ENCODE measurements at regions not wholly inside any gene's neighbourhood (a gene's known extent, or its start where the extent isn't known, plus 50 kb on each side); places are given as distances from the start of the nearest gene placed in this dataset.

- H3K4me3 ChIP-seq (ENCODE audit: low read depth, low read length) = no peak overlapping the region
- H3K36me3 ChIP-seq = no peaks in the 10 kb centered on the region
- no peaks in the 10 kb centered on the region for H3K9me3 ChIP-seq
- DNase-seq = no peak
- no peak for TF ChIP-seq CTCF (IDR thresholded peaks at IDR 0.05; ENCODE audit: low read depth, low read length)
- no peaks in the 10 kb centered on the region for H3K4me1 ChIP-seq
- no peaks in the 10 kb centered on the region for H3K27me3 ChIP-seq
Observed at GRCh38 chr3:34599595-34599994, 801.2 kb downstream of the PDCD6IP start.

GRCh38 chr3:34619990-34620389, 821.6 kb downstream of the PDCD6IP start:
- Histone ChIP-seq H3K27me3 (no peaks in the 10 kb centered on the region), H3K4me3 (ENCODE audit: low read depth, low read length) (no peak overlapping the region), H3K36me3 (no peaks in the 10 kb centered on the region), H3K4me1 (no peaks in the 10 kb centered on the region), H3K9me3 (no peaks in the 10 kb centered on the region)
- no peak for TF ChIP-seq CTCF (IDR thresholded peaks at IDR 0.05; ENCODE audit: low read depth, low read length)
- no peak for DNase-seq

GRCh38 chr3:34626699-34627098, 828.3 kb downstream of the PDCD6IP start:
- no peaks in the 10 kb centered on the region for H3K27me3 ChIP-seq
- no peak overlapping the region for H3K4me3 ChIP-seq (ENCODE audit: low read depth, low read length)
- no peak for TF ChIP-seq CTCF (IDR thresholded peaks at IDR 0.05; ENCODE audit: low read depth, low read length)
- H3K36me3 ChIP-seq = no peaks in the 10 kb centered on the region
- DNase-seq = no peak
- H3K4me1 ChIP-seq = no peaks in the 10 kb centered on the region
- H3K9me3 ChIP-seq = no peaks in the 10 kb centered on the region

- Histone ChIP-seq H3K36me3 (no peaks in the 10 kb centered on the region), H3K9me3 (no peaks in the 10 kb centered on the region), H3K4me1 (no peaks in the 10 kb centered on the region), H3K4me3 (ENCODE audit: low read depth, low read length) (no peak overlapping the region), H3K27me3 (no peaks in the 10 kb centered on the region)
- no peak for TF ChIP-seq CTCF (IDR thresholded peaks at IDR 0.05; ENCODE audit: low read depth, low read length)
- DNase-seq = no peak
Observed at GRCh38 chr3:34634939-34635338, 836.5 kb downstream of the PDCD6IP start.

GRCh38 chr3:34635352-34635850, 837.0 kb downstream of the PDCD6IP start:
- no peak for TF ChIP-seq CTCF (IDR thresholded peaks at IDR 0.05; ENCODE audit: low read depth, low read length)
- H3K4me1 ChIP-seq = no peaks in the 10 kb centered on the region
- no peak for DNase-seq
- no peak overlapping the region for H3K4me3 ChIP-seq (ENCODE audit: low read depth, low read length)
- H3K27me3 ChIP-seq = no peaks in the 10 kb centered on the region
- H3K36me3 ChIP-seq = no peaks in the 10 kb centered on the region
- no peaks in the 10 kb centered on the region for H3K9me3 ChIP-seq

- H3K4me3 ChIP-seq (ENCODE audit: low read depth, low read length) = no peak overlapping the region
- DNase-seq = no peak
- no peaks in the 10 kb centered on the region for H3K36me3 ChIP-seq
- no peaks in the 10 kb centered on the region for H3K9me3 ChIP-seq
- no peaks in the 10 kb centered on the region for H3K27me3 ChIP-seq
- no peak for TF ChIP-seq CTCF (IDR thresholded peaks at IDR 0.05; ENCODE audit: low read depth, low read length)
- H3K4me1 ChIP-seq = no peaks in the 10 kb centered on the region
Observed at GRCh38 chr3:34646911-34647460, 848.6 kb downstream of the PDCD6IP start.

All from BE2C (cell line).